ENCODE measurements at regions not wholly inside any gene's neighbourhood (a gene's known extent, or its start where the extent isn't known, plus 50 kb on each side); places are given as distances from the start of the nearest gene placed in this dataset.

GRCh38 chr10:63064706-63065105 lies 68.4 kb upstream of the NRBF2 start:
- CTCF ChIA-PET, result interaction anchor here (1.0 to 1.3 kb wide), 5 partner anchors 8 to 802 kb away, joined by 3 to 4 read pairs (median 3); no protein-coding TSS in a partner anchor
- DNase-seq (ENCODE audit: extremely low spot score), result no peak
- POLR2A ChIA-PET, result no interaction called here
- TF ChIP-seq CTCF (IDR thresholded peaks at IDR 0.05; ENCODE audit: control extremely low read depth, extremely low read depth, low read depth, missing control alignments), result no peak

- no peak for TF ChIP-seq CTCF (IDR thresholded peaks at IDR 0.05; ENCODE audit: control extremely low read depth, extremely low read depth, low read depth, missing control alignments)
- ChIA-PET POLR2A (no interaction called here), CTCF (interaction anchor here (0.7 to 1.6 kb wide), 4 partner anchors 18 to 101 kb away, joined by 3 to 4 read pairs (median 3); no protein-coding TSS in a partner anchor)
- no peak for DNase-seq (ENCODE audit: extremely low spot score)
These were observed 74.9 kb upstream of the NRBF2 start for GRCh38 chr10:63058236-63058635.

GRCh38 chr10:63057509-63057908 lies 75.6 kb upstream of the NRBF2 start:
- TF ChIP-seq CTCF (IDR thresholded peaks at IDR 0.05; ENCODE audit: control extremely low read depth, extremely low read depth, low read depth, missing control alignments), result no peak
- no peak for DNase-seq (ENCODE audit: extremely low spot score)
- ChIA-PET POLR2A (no interaction called here), CTCF (interaction anchor here (1.2 to 1.6 kb wide), 2 partner anchors 18 to 21 kb away, joined by 3 to 4 read pairs; no protein-coding TSS in a partner anchor)

- TF ChIP-seq CTCF (IDR thresholded peaks at IDR 0.05; ENCODE audit: control extremely low read depth, extremely low read depth, low read depth, missing control alignments), result no peak
- DNase-seq (ENCODE audit: extremely low spot score), result no peak
- ChIA-PET POLR2A (no interaction called here), CTCF (interaction anchor here (1.4 kb wide), 1 partner anchor 8 kb away, joined by 3 read pairs; no protein-coding TSS in a partner anchor)
These were observed 77.4 kb upstream of the NRBF2 start for GRCh38 chr10:63055705-63056104.

- CTCF ChIA-PET, result interaction anchor here (1.4 kb wide), 1 partner anchor 9 kb away, joined by 3 read pairs; no protein-coding TSS in a partner anchor
- TF ChIP-seq CTCF (IDR thresholded peaks at IDR 0.05; ENCODE audit: control extremely low read depth, extremely low read depth, low read depth, missing control alignments), result no peak
- DNase-seq (ENCODE audit: extremely low spot score), result no peak
- POLR2A ChIA-PET, result no interaction called here
These were observed 78.1 kb upstream of the NRBF2 start for GRCh38 chr10:63054889-63055611.

- ChIA-PET CTCF (no interaction called here), POLR2A (no interaction called here)
- no peak for TF ChIP-seq CTCF (IDR thresholded peaks at IDR 0.05; ENCODE audit: control extremely low read depth, extremely low read depth, low read depth, missing control alignments)
- no peak for DNase-seq (ENCODE audit: extremely low spot score)
These were observed 81.0 kb upstream of the NRBF2 start for GRCh38 chr10:63052083-63052482.
